GM12878 (cell line): ENCODE measurements at regions not wholly inside any gene's neighbourhood (a gene's known extent, or its start where the extent isn't known, plus 50 kb on each side); places are given as distances from the start of the nearest gene placed in this dataset.

ENCODE experiments used
- ATAC-seq: fragments of 200-7000 bp; cut with Tn5 transposase; 3 replicates; pipeline ENCODE4 v1.9.1; 2020; ENCODE audit warnings: mild to moderate bottlenecking, moderate library complexity
- BruUV-seq: library from RNA; stranded (reverse); fragments of 400-500 nt; replicated peaks from 2 replicates; lab custom pipeline; 2021; lab: Mats Ljungman, UMichigan
- CTCF ChIA-PET: fragments of 300-600 bp; sonication (Branson Sonifier 250); formaldehyde crosslinking; extraction: SDS; loops from one replicate; lab custom pipeline; 2021; ENCODE audit warnings: inconsistent platforms; lab: Yijun Ruan, JAX
- POLR2A ChIA-PET: fragments of 350-600 bp; formaldehyde crosslinking; extraction: SDS; loops from one replicate; lab custom pipeline; 2021; ENCODE audit warnings: inconsistent platforms; lab: Charles Lee
- RAD21 ChIA-PET: fragments of 300-600 bp; sonication (Branson Sonifier 250); formaldehyde crosslinking; loops from one replicate; lab custom pipeline; 2023; ENCODE audit warnings: antibody characterized with exemption; ENCODE audit not compliant: unreplicated experiment; lab: Charles Lee
- SMC1A ChIA-PET: fragments of 300-600 bp; sonication (Branson Sonifier 250); formaldehyde crosslinking; loops from one replicate; lab custom pipeline; 2023; ENCODE audit not compliant: unreplicated experiment, uncharacterized antibody; lab: Charles Lee
- DNase-seq: peaks from one replicate; pipeline ENCODE4 v3.0.0-alpha.2; 2011; ENCODE audit warnings: low read depth, low spot score
- FAIRE-seq: peaks from 3 replicates; lab custom pipeline; 2011; peaks lifted over from hg19 to GRCh38; lab: Jason Lieb, UNC
- H2AFZ ChIP-seq: 2 replicates; pipeline ENCODE4 v1.6.0; 2011; ENCODE audit warnings: low read depth, low read length, control low read depth; ENCODE audit not compliant: control insufficient read depth
- H3K27ac ChIP-seq: 2 replicates; pipeline ENCODE4 v1.5.1; 2011; ENCODE audit warnings: control low read depth; ENCODE audit not compliant: control insufficient read depth, insufficient read depth
- H3K27me3 ChIP-seq, 2 experiments: replicated peaks in 1 of 2; 2 replicates each; pipeline versions ENCODE4 v1.6.0 to v1.6.1; 2011; ENCODE audit warnings: low read length in 1 of 2; ENCODE audit not compliant: control insufficient read depth in 2 of 2, insufficient read depth in 2 of 2
- H3K36me3 ChIP-seq, 2 experiments: 2 replicates each; pipeline ENCODE4 v1.5.1; 2011; ENCODE audit warnings: low read length in 1 of 2; ENCODE audit not compliant: control insufficient read depth in 2 of 2, insufficient read depth in 2 of 2
- H3K4me1 ChIP-seq: 2 replicates; pipeline ENCODE4 v1.6.1; 2011; ENCODE audit warnings: mild to moderate bottlenecking, low read length, moderate library complexity, mixed read lengths; ENCODE audit not compliant: control insufficient read depth, insufficient read depth
- H3K4me2 ChIP-seq: 2 replicates; pipeline ENCODE4 v1.6.0; 2011; ENCODE audit warnings: control low read depth; ENCODE audit not compliant: control insufficient read depth, insufficient read depth
- H3K4me3 ChIP-seq: fragments of 200-600 bp; sonication (generic); 2 replicates; pipeline ENCODE4 v1.5.1; 2016
- H3K79me2 ChIP-seq: 2 replicates; pipeline ENCODE4 v1.6.0; 2011; ENCODE audit warnings: low read length; ENCODE audit not compliant: control insufficient read depth, insufficient read depth
- H3K9ac ChIP-seq: 2 replicates; pipeline ENCODE4 v1.8.0; 2011; ENCODE audit warnings: low read length, control low read depth, mixed read lengths; ENCODE audit not compliant: control insufficient read depth, insufficient read depth
- H3K9me3 ChIP-seq: replicated peaks from 3 replicates; pipeline ENCODE4 v1.5.1; 2011; ENCODE audit warnings: mild to moderate bottlenecking, low read length; ENCODE audit not compliant: control insufficient read depth, insufficient read depth
- H4K20me1 ChIP-seq: 2 replicates; pipeline ENCODE4 v1.6.0; 2011; ENCODE audit not compliant: control insufficient read depth, insufficient read depth
- BACH1 ChIP-seq: fragments of 450-650 bp; IDR thresholded peaks from 2 replicates; pipeline ENCODE4 v1.6.1; 2017; ENCODE audit warnings: mild to moderate bottlenecking, borderline replicate concordance
- ETV6 ChIP-seq, 2 experiments: fragments of 450-650 bp in 1 of 2; IDR thresholded peaks in 1 of 2; conservative IDR thresholded peaks in 1 of 2; 2 replicates each; pipeline ENCODE4 v1.6.1; 2014; ENCODE audit warnings: antibody characterized with exemption in 1 of 2, borderline replicate concordance in 1 of 2, low read depth in 1 of 2, mild to moderate bottlenecking in 1 of 2, moderate library complexity in 1 of 2
- MEF2B ChIP-seq: fragments of 450-650 bp; IDR thresholded peaks from 2 replicates; pipeline ENCODE4 v1.6.1; 2018; ENCODE audit warnings: mild to moderate bottlenecking, moderate library complexity; ENCODE audit not compliant: partially characterized antibody, poor library complexity, severe bottlenecking
- MYB ChIP-seq: fragments of 150-350 bp; IDR thresholded peaks from 2 replicates; pipeline ENCODE4 v1.6.1; 2014; ENCODE audit warnings: mild to moderate bottlenecking, low read depth, low read length, borderline replicate concordance
- NBN ChIP-seq: fragments of 450-650 bp; IDR thresholded peaks from 2 replicates; pipeline ENCODE4 v1.6.1; 2016
- NFXL1 ChIP-seq: fragments of 450-650 bp; IDR thresholded peaks from 2 replicates; pipeline ENCODE4 v1.6.1; 2017; ENCODE audit warnings: antibody characterized with exemption, mild to moderate bottlenecking, borderline replicate concordance
- NR2C1 ChIP-seq: fragments of 450-650 bp; IDR thresholded peaks from 2 replicates; pipeline ENCODE4 v1.6.1; 2017; ENCODE audit warnings: antibody characterized with exemption, mild to moderate bottlenecking, moderate library complexity
- POLR2AphosphoS2 ChIP-seq: IDR thresholded peaks from 2 replicates; pipeline ENCODE4 v1.6.1; 2011; ENCODE audit warnings: low read depth, mild to moderate bottlenecking, low read length, improper control_type of control experiment, moderate library complexity
- POU2F2 ChIP-seq: IDR thresholded peaks from 3 replicates; pipeline ENCODE4 v1.6.1; 2011; ENCODE audit warnings: low read depth, mild to moderate bottlenecking, low read length, borderline replicate concordance
- SP1 ChIP-seq: IDR thresholded peaks from one replicate; pipeline ENCODE4 v1.6.1; 2011; ENCODE audit warnings: low read depth, low read length
- TARDBP ChIP-seq: IDR thresholded peaks from 2 replicates; pipeline ENCODE4 v1.6.1; 2016; ENCODE audit warnings: borderline replicate concordance
- ZNF207 ChIP-seq: fragments of 450-650 bp; IDR thresholded peaks from 2 replicates; pipeline ENCODE4 v1.6.1; 2014; ENCODE audit warnings: antibody characterized with exemption, mild to moderate bottlenecking, borderline replicate concordance
- WGBS: methylation state at CpG from one replicate; pipeline ENCODE4 v1.1.6; 2016; ENCODE audit warnings: low lambda C conversion rate; ENCODE audit not compliant: insufficient replicate concordance, insufficient coverage; ENCODE audit errors: missing lambda C conversion rate; 5-methylcytosine and 5-hydroxymethylcytosine counted together
- in situ Hi-C: fragments of 300-500 bp; cut with MboI; formaldehyde crosslinking; loops from 9 replicates; pipeline ENCODE4 v1.14.3; 2018; ENCODE audit warnings: mixed read lengths
- intact Hi-C: fragments of 100-400 bp; cut with micrococcal nuclease; formaldehyde crosslinking; loops from one replicate; pipeline ENCODE4 v1.14.2; 2022; ENCODE audit not compliant: unreplicated experiment
- TF ChIP-seq, protein P1 (sequence below): fragments of 450-650 bp; IDR thresholded peaks from 2 replicates; pipeline ENCODE4 v1.6.1; 2017; ENCODE audit warnings: borderline replicate concordance
- TF ChIP-seq, protein P2 (sequence below): fragments of 450-650 bp; IDR thresholded peaks from 2 replicates; pipeline ENCODE4 v1.6.1; 2017; ENCODE audit warnings: mild to moderate bottlenecking, moderate library complexity

DNA sequence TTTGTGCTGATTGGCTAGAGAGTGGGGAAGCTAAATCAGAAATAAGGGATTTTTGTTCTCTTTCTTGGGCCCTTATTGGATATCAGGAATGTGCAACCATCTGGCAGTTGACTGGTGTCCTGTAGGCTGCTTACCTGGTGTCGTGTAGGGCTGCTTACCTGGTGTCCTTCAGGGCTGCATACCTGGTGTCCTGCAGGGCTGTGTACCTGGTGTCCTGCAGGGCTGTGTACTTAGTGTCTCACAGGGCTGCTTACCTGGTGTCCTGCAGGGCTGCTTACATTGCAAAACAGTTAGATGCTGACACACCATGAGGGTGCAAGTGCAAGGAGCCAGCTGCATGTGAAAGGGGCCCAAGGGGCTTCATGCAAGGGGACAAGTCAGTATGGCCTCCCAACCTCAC lies 249.3 kb downstream of the ICE1 start:
- no peaks in the 10 kb centered on the region for H4K20me1 ChIP-seq
- no peak for FAIRE-seq

DNA sequence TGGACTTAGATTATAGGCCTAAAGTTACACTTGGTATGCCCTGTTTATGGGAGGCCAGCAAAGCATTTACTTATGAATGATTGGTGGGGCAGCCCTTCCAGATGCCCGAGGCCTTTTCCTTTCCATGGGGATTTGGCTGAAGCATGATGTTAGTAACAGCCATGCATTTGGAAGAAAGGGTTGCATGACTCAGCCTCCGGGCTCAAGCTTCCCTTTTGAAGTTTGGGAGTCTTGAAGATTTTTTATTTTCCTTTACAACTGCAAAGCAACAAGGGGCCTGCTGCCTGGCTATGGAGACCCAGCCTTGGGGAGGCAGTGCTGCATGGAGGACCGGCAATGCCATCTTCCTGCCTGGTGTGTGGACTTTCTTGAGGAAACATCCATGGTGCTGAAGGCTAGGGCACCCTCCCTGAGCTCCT lies 244.7 kb downstream of the ICE1 start:
- DNase-seq = no peak
- H3K4me2 ChIP-seq = no peak overlapping the region
- H2AFZ ChIP-seq = no peak overlapping the region
- SMC1A ChIA-PET = no interaction called here
- WGBS = 14% methylated on average over 3 of the region's 3 CpGs
- ATAC-seq = no peak
- no peak overlapping the region for H3K27ac ChIP-seq
- no peak for FAIRE-seq
- H3K9ac ChIP-seq = no peak overlapping the region
- RAD21 ChIA-PET = no interaction called here
- no peaks in the 10 kb centered on the region for H4K20me1 ChIP-seq
- no peaks in the 10 kb centered on the region for H3K79me2 ChIP-seq
- no peak overlapping the region for H3K4me3 ChIP-seq
- CTCF ChIA-PET = no interaction called here
- no TSS peak for BruUV-seq
- no peaks in the 10 kb centered on the region for H3K27me3 ChIP-seq
- H3K4me1 ChIP-seq = no peaks in the 10 kb centered on the region
- no peaks in the 10 kb centered on the region for H3K36me3 ChIP-seq
- in situ Hi-C loops (no loop called here), intact Hi-C loops (no loop called here)
- no peaks in the 10 kb centered on the region for H3K9me3 ChIP-seq
- POLR2A ChIA-PET = no interaction called here
- TF ChIP-seq TARDBP (no peak), NBN (no peak), POLR2AphosphoS2 (no peak), POU2F2 (no peak), NFXL1 (no peak), MYB (no peak), ETV6 (conservative IDR thresholded peaks at IDR 0.05 in 1 of 2, IDR thresholded peaks at IDR 0.05 in 1 of 2; ENCODE audit: borderline replicate concordance in 1 of 2, low read depth in 1 of 2) (no peak), SP1 (no peak), NR2C1 (no peak), BACH1 (no peak), ZNF207 (no peak)
- TF ChIP-seq, protein P1, sequence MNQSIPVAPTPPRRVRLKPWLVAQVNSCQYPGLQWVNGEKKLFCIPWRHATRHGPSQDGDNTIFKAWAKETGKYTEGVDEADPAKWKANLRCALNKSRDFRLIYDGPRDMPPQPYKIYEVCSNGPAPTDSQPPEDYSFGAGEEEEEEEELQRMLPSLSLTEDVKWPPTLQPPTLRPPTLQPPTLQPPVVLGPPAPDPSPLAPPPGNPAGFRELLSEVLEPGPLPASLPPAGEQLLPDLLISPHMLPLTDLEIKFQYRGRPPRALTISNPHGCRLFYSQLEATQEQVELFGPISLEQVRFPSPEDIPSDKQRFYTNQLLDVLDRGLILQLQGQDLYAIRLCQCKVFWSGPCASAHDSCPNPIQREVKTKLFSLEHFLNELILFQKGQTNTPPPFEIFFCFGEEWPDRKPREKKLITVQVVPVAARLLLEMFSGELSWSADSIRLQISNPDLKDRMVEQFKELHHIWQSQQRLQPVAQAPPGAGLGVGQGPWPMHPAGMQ = no peak
- TF ChIP-seq, protein P2, sequence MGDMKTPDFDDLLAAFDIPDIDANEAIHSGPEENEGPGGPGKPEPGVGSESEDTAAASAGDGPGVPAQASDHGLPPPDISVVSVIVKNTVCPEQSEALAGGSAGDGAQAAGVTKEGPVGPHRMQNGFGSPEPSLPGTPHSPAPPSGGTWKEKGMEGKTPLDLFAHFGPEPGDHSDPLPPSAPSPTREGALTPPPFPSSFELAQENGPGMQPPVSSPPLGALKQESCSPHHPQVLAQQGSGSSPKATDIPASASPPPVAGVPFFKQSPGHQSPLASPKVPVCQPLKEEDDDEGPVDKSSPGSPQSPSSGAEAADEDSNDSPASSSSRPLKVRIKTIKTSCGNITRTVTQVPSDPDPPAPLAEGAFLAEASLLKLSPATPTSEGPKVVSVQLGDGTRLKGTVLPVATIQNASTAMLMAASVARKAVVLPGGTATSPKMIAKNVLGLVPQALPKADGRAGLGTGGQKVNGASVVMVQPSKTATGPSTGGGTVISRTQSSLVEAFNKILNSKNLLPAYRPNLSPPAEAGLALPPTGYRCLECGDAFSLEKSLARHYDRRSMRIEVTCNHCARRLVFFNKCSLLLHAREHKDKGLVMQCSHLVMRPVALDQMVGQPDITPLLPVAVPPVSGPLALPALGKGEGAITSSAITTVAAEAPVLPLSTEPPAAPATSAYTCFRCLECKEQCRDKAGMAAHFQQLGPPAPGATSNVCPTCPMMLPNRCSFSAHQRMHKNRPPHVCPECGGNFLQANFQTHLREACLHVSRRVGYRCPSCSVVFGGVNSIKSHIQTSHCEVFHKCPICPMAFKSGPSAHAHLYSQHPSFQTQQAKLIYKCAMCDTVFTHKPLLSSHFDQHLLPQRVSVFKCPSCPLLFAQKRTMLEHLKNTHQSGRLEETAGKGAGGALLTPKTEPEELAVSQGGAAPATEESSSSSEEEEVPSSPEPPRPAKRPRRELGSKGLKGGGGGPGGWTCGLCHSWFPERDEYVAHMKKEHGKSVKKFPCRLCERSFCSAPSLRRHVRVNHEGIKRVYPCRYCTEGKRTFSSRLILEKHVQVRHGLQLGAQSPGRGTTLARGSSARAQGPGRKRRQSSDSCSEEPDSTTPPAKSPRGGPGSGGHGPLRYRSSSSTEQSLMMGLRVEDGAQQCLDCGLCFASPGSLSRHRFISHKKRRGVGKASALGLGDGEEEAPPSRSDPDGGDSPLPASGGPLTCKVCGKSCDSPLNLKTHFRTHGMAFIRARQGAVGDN = no peak

More for the DNA sequence above, 249.3 kb downstream of the ICE1 start:
- CTCF ChIA-PET = no interaction called here
- Histone ChIP-seq H3K36me3 (no peaks in the 10 kb centered on the region), H3K79me2 (no peaks in the 10 kb centered on the region), H3K4me1 (no peaks in the 10 kb centered on the region), H3K9me3 (no peaks in the 10 kb centered on the region; the same call in 2 of the 3 replicates), H3K9ac (no peak overlapping the region), H3K27me3 (no peaks in the 10 kb centered on the region), H3K4me2 (no peak overlapping the region), H3K27ac (no peak overlapping the region), H3K4me3 (no peak overlapping the region), H2AFZ (no peak overlapping the region)
- RAD21 ChIA-PET = no interaction called here
- DNase-seq (no peak), ATAC-seq (no peak)
- TF ChIP-seq MYB = no peak
- TF ChIP-seq MEF2B = no peak
- POLR2A ChIA-PET = interaction anchor here (0.5 kb wide), 1 partner anchor 19 kb away, joined by 4 read pairs; no protein-coding TSS in a partner anchor
- SMC1A ChIA-PET = no interaction called here
- in situ Hi-C loops (no loop called here), intact Hi-C loops (no loop called here)
- WGBS = 0% methylated on average over 1 of the region's 1 CpG
- no TSS peak for BruUV-seq
